IMR-90 (cell line): ENCODE measurements at regions not wholly inside any gene's neighbourhood (a gene's known extent, or its start where the extent isn't known, plus 50 kb on each side); places are given as distances from the start of the nearest gene placed in this dataset.

Source experiments
- CEBPB ChIP-seq: IDR thresholded peaks from 2 replicates; pipeline ENCODE4 v1.6.1; 2012; ENCODE audit warnings: low read depth, low read length, improper control_type of control experiment
- CHD1 ChIP-seq: IDR thresholded peaks from 2 replicates; pipeline ENCODE4 v1.6.1; 2012; ENCODE audit warnings: low read depth, low read length, improper control_type of control experiment
- FOS ChIP-seq: fragments of 150-350 bp; IDR thresholded peaks from 2 replicates; pipeline ENCODE4 v1.6.1; 2016; ENCODE audit warnings: low read depth, low read length
- MAZ ChIP-seq: IDR thresholded peaks from 2 replicates; pipeline ENCODE4 v1.6.1; 2012; ENCODE audit warnings: low read depth, mild to moderate bottlenecking, low read length, improper control_type of control experiment, moderate library complexity, borderline replicate concordance
- MXI1 ChIP-seq: IDR thresholded peaks from 2 replicates; pipeline ENCODE4 v1.6.1; 2012; ENCODE audit warnings: low read depth, mild to moderate bottlenecking, low read length, moderate library complexity, borderline replicate concordance
- POLR2A ChIP-seq: IDR thresholded peaks from 2 replicates; pipeline ENCODE4 v1.6.1; 2012; ENCODE audit warnings: mild to moderate bottlenecking, low read depth, low read length
- RAD21 ChIP-seq: IDR thresholded peaks from 2 replicates; pipeline ENCODE4 v1.6.1; 2012; ENCODE audit warnings: low read length, improper control_type of control experiment
- RCOR1 ChIP-seq: IDR thresholded peaks from 2 replicates; pipeline ENCODE4 v1.6.1; 2012; ENCODE audit warnings: mild to moderate bottlenecking, low read length, improper control_type of control experiment; ENCODE audit not compliant: insufficient replicate concordance
- RFX5 ChIP-seq: IDR thresholded peaks from 2 replicates; pipeline ENCODE4 v1.8.0; 2012; ENCODE audit warnings: low read depth, mild to moderate bottlenecking, low read length, moderate library complexity
- SMC3 ChIP-seq: fragments of 150-350 bp; IDR thresholded peaks from 2 replicates; pipeline ENCODE4 v1.6.1; 2016; ENCODE audit warnings: low read depth, mild to moderate bottlenecking, antibody characterized with exemption, low read length, moderate library complexity
- TF ChIP-seq, protein P1 (sequence below): conservative IDR thresholded peaks from 2 replicates; pipeline ENCODE4 v1.5.1; 2012; ENCODE audit warnings: mild to moderate bottlenecking, low read depth, low read length, improper control_type of control experiment
- TF ChIP-seq, protein P2 (sequence below): fragments of 150-350 bp; IDR thresholded peaks from 2 replicates; pipeline ENCODE4 v1.6.1; 2017; ENCODE audit warnings: mild to moderate bottlenecking, antibody characterized with exemption, low read length, low read depth
- TF ChIP-seq, protein P3 (sequence below): fragments of 150-350 bp; IDR thresholded peaks from 2 replicates; pipeline ENCODE4 v1.6.1; 2016; ENCODE audit warnings: low read depth, mild to moderate bottlenecking, low read length, moderate library complexity, borderline replicate concordance

GRCh38 chr2:19671311-19671710 is 230.5 kb downstream of the TTC32 start:
- TF ChIP-seq RFX5 = no peak
- no peak for TF ChIP-seq MXI1
- TF ChIP-seq SMC3 = no peak
- TF ChIP-seq, protein P1, sequence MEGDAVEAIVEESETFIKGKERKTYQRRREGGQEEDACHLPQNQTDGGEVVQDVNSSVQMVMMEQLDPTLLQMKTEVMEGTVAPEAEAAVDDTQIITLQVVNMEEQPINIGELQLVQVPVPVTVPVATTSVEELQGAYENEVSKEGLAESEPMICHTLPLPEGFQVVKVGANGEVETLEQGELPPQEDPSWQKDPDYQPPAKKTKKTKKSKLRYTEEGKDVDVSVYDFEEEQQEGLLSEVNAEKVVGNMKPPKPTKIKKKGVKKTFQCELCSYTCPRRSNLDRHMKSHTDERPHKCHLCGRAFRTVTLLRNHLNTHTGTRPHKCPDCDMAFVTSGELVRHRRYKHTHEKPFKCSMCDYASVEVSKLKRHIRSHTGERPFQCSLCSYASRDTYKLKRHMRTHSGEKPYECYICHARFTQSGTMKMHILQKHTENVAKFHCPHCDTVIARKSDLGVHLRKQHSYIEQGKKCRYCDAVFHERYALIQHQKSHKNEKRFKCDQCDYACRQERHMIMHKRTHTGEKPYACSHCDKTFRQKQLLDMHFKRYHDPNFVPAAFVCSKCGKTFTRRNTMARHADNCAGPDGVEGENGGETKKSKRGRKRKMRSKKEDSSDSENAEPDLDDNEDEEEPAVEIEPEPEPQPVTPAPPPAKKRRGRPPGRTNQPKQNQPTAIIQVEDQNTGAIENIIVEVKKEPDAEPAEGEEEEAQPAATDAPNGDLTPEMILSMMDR = no peak
- TF ChIP-seq, protein P2, sequence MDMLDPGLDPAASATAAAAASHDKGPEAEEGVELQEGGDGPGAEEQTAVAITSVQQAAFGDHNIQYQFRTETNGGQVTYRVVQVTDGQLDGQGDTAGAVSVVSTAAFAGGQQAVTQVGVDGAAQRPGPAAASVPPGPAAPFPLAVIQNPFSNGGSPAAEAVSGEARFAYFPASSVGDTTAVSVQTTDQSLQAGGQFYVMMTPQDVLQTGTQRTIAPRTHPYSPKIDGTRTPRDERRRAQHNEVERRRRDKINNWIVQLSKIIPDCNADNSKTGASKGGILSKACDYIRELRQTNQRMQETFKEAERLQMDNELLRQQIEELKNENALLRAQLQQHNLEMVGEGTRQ = no peak
- no peak for TF ChIP-seq POLR2A
- TF ChIP-seq RAD21 = no peak
- TF ChIP-seq CEBPB = no peak
- TF ChIP-seq, protein P3, sequence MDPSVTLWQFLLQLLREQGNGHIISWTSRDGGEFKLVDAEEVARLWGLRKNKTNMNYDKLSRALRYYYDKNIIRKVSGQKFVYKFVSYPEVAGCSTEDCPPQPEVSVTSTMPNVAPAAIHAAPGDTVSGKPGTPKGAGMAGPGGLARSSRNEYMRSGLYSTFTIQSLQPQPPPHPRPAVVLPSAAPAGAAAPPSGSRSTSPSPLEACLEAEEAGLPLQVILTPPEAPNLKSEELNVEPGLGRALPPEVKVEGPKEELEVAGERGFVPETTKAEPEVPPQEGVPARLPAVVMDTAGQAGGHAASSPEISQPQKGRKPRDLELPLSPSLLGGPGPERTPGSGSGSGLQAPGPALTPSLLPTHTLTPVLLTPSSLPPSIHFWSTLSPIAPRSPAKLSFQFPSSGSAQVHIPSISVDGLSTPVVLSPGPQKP = no peak
- no peak for TF ChIP-seq FOS
- no peak for TF ChIP-seq MAZ
- no peak for TF ChIP-seq RCOR1
- no peak for TF ChIP-seq CHD1
